Colonic mucosa (tissue), 4 donors: ENCODE measurements at regions not wholly inside any gene's neighbourhood (a gene's known extent, or its start where the extent isn't known, plus 50 kb on each side); places are given as distances from the start of the nearest gene placed in this dataset.
A peak's percentile ranks its signal among the peaks of the same experiment; 100 is the strongest.

Experiments used
- DNase-seq: peaks from one replicate; pipeline ENCODE4 v3.0.0-alpha.2; 2020
- H3K27ac ChIP-seq: fragments of 200-600 bp; one replicate; pipeline ENCODE4 v1.8.0; 2021
- H3K27me3 ChIP-seq: fragments of 200-600 bp; one replicate; pipeline ENCODE4 v1.8.0; 2021
- H3K36me3 ChIP-seq: fragments of 200-600 bp; one replicate; pipeline ENCODE4 v1.8.0; 2021
- H3K4me1 ChIP-seq: fragments of 200-600 bp; one replicate; pipeline ENCODE4 v1.8.0; 2021; ENCODE audit warnings: mild to moderate bottlenecking
- H3K4me3 ChIP-seq: fragments of 200-600 bp; one replicate; pipeline ENCODE4 v1.8.0; 2021
- H3K9ac ChIP-seq, 2 donors: one replicate each; pipeline ENCODE4 v1.7.0; 2013; ENCODE audit warnings: control low read depth in 2 of 2, low read depth in 2 of 2, low read length in 2 of 2
- H3K9me3 ChIP-seq: fragments of 200-600 bp; one replicate; pipeline ENCODE4 v1.8.0; 2021
- CTCF ChIP-seq: fragments of 200-600 bp; IDR thresholded peaks from one replicate; pipeline ENCODE4 v1.8.0; 2022; ENCODE audit warnings: antibody characterized with exemption, mild to moderate bottlenecking
- intact Hi-C: fragments of 100-400 bp; cut with DNase I; formaldehyde crosslinking; loops from one replicate; pipeline ENCODE4 v1.14.1; 2022
- donor health status: healthy.
- donor health status: DM: no; HTN: no; CAD: no.
- donor health status: DM: no; HTN: no; CAD: no.

- Histone ChIP-seq H3K27ac (no peak overlapping the region), H3K9ac (no peak overlapping the region), H3K4me3 (no peak overlapping the region), H3K4me1 (no peaks in the 10 kb centered on the region), H3K36me3 (no peaks in the 10 kb centered on the region), H3K27me3 (no peaks in the 10 kb centered on the region), H3K9me3 (no peaks in the 10 kb centered on the region)
- intact Hi-C loops, result no loop called here
- no peak for TF ChIP-seq CTCF
- DNase-seq, result no peak
These were observed 281.4 kb downstream of the GPM6A start for GRCh38 chr4:175530655-175531054.

GRCh38 chr4:175531405-175532091 is 280.5 kb downstream of the GPM6A start:
- Histone ChIP-seq H3K9ac (no peak overlapping the region), H3K27ac (no peak overlapping the region), H3K36me3 (no peaks in the 10 kb centered on the region), H3K27me3 (no peaks in the 10 kb centered on the region), H3K9me3 (no peaks in the 10 kb centered on the region), H3K4me3 (no peak overlapping the region), H3K4me1 (no peaks in the 10 kb centered on the region)
- DNase-seq, result no peak
- intact Hi-C loops, result no loop called here
- TF ChIP-seq CTCF, result no peak

- intact Hi-C loops, result no loop called here
- H3K27ac ChIP-seq, result no peak overlapping the region
- H3K27me3 ChIP-seq, result no peaks in the 10 kb centered on the region
- H3K9ac ChIP-seq, result no peak overlapping the region
- H3K9me3 ChIP-seq, result no peaks in the 10 kb centered on the region
- peak; percentile 29 for TF ChIP-seq CTCF
- no peak overlapping the region for H3K4me3 ChIP-seq
- no peak for DNase-seq
- H3K4me1 ChIP-seq, result no peaks in the 10 kb centered on the region
- no peaks in the 10 kb centered on the region for H3K36me3 ChIP-seq
These were observed 275.1 kb downstream of the GPM6A start for GRCh38 chr4:175536852-175537453.

- Histone ChIP-seq H3K4me3 (no peak overlapping the region), H3K9me3 (no peaks in the 10 kb centered on the region), H3K27ac (no peak overlapping the region), H3K9ac (no peak overlapping the region), H3K27me3 (no peaks in the 10 kb centered on the region), H3K4me1 (no peaks in the 10 kb centered on the region), H3K36me3 (no peaks in the 10 kb centered on the region)
- TF ChIP-seq CTCF, result no peak
- intact Hi-C loops, result no loop called here
- no peak for DNase-seq
These were observed 272.6 kb downstream of the GPM6A start for GRCh38 chr4:175539498-175539897.

GRCh38 chr4:175540151-175540550 is 271.9 kb downstream of the GPM6A start:
- intact Hi-C loops, result no loop called here
- no peak overlapping the region for H3K4me3 ChIP-seq
- no peaks in the 10 kb centered on the region for H3K4me1 ChIP-seq
- no peaks in the 10 kb centered on the region for H3K9me3 ChIP-seq
- no peak overlapping the region for H3K27ac ChIP-seq
- H3K27me3 ChIP-seq, result no peaks in the 10 kb centered on the region
- no peak for TF ChIP-seq CTCF
- DNase-seq, result no peak
- H3K36me3 ChIP-seq, result no peaks in the 10 kb centered on the region
- no peak overlapping the region for H3K9ac ChIP-seq
